ENCODE measurements at regions not wholly inside any gene's neighbourhood (a gene's known extent, or its start where the extent isn't known, plus 50 kb on each side); places are given as distances from the start of the nearest gene placed in this dataset.

DNA sequence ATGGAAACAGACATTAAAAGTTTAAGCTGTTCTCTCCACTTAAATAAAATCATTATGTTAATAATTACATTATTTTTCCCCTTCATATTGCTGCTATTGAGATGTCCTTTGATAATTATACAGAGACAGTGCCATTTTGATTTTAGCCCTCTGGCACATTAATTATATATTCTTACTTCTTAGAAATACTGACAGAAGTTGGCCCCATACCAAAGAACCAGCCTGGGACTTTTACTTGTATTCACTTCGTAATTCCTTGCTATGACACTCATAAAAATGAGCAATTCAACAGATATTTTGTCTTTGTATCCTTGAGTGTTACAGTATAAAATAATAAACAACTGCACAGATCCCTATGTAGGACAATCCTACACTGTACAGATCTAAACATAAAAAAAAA is 743.7 kb downstream of the TBC1D32 start:
- Histone ChIP-seq H4K20me1 (ENCODE audit: insufficient read depth) (no peaks in the 10 kb centered on the region), H2AFZ (ENCODE audit: low read depth, low read length) (no peak overlapping the region), H3F3A (ENCODE audit: insufficient read depth, low read length, poor library complexity, severe bottlenecking) (no peaks in the 10 kb centered on the region), H3K4me2 (ENCODE audit: low read length) (no peak overlapping the region), H3K36me3 (ENCODE audit: insufficient read depth, low read length) (no peaks in the 10 kb centered on the region), H3K9me3 (ENCODE audit: low read length) (no peaks in the 10 kb centered on the region), H3K27ac (ENCODE audit: low read length) (no peak overlapping the region), H3K27me3 (ENCODE audit: insufficient read depth, low read depth, low read length) (no peaks in the 10 kb centered on the region), H3K9ac (ENCODE audit: low read length) (no peak overlapping the region), H3K4me3 (ENCODE audit: low read length) (no peak overlapping the region), H3K79me2 (replicated peaks; ENCODE audit: insufficient read depth, low read length) (no peaks in the 10 kb centered on the region), H3K9me2 (ENCODE audit: insufficient read depth, low read length) (no peaks in the 10 kb centered on the region)
- TF ChIP-seq CTCF (IDR thresholded peaks at IDR 0.05; ENCODE audit: poor library complexity, severe bottlenecking) (no peak), EZH2 (IDR thresholded peaks at IDR 0.05; ENCODE audit: borderline replicate concordance, insufficient read depth, low read length, poor library complexity, severe bottlenecking) (no peak), MXI1 (conservative IDR thresholded peaks at IDR 0.05; ENCODE audit: poor library complexity, severe bottlenecking) (no peak), RAD21 (conservative IDR thresholded peaks at IDR 0.05) (no peak), TAF1 (IDR thresholded peaks at IDR 0.05; ENCODE audit: low read depth) (no peak), SMC3 (conservative IDR thresholded peaks at IDR 0.05; ENCODE audit: poor library complexity) (no peak), EP300 (conservative IDR thresholded peaks at IDR 0.05; ENCODE audit: poor library complexity, severe bottlenecking) (no peak), POLR2AphosphoS5 (IDR thresholded peaks at IDR 0.05) (no peak)
- TF ChIP-seq, protein P1, sequence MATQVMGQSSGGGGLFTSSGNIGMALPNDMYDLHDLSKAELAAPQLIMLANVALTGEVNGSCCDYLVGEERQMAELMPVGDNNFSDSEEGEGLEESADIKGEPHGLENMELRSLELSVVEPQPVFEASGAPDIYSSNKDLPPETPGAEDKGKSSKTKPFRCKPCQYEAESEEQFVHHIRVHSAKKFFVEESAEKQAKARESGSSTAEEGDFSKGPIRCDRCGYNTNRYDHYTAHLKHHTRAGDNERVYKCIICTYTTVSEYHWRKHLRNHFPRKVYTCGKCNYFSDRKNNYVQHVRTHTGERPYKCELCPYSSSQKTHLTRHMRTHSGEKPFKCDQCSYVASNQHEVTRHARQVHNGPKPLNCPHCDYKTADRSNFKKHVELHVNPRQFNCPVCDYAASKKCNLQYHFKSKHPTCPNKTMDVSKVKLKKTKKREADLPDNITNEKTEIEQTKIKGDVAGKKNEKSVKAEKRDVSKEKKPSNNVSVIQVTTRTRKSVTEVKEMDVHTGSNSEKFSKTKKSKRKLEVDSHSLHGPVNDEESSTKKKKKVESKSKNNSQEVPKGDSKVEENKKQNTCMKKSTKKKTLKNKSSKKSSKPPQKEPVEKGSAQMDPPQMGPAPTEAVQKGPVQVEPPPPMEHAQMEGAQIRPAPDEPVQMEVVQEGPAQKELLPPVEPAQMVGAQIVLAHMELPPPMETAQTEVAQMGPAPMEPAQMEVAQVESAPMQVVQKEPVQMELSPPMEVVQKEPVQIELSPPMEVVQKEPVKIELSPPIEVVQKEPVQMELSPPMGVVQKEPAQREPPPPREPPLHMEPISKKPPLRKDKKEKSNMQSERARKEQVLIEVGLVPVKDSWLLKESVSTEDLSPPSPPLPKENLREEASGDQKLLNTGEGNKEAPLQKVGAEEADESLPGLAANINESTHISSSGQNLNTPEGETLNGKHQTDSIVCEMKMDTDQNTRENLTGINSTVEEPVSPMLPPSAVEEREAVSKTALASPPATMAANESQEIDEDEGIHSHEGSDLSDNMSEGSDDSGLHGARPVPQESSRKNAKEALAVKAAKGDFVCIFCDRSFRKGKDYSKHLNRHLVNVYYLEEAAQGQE (IDR thresholded peaks at IDR 0.05; ENCODE audit: borderline replicate concordance): no peak

DNA sequence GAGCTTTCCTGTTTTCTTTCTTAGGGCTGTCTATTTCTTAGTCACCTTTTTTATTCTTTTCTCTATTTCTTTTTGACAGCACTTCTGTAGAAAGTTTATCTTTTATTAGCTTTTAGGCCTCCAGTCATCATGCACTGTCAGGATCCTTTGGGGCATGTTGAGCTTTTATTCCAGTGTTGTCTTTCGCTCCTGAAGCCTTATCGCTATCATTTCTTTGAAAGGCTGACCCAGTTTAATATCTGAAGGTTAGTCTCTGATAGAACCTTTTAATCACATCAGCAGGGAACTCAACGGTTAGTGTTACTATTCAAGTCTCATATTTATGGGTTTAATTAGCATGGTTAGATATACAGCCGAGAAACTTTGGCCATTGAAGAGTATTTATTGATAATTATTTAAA is 745.9 kb downstream of the TBC1D32 start:
- Histone ChIP-seq H3K27ac (ENCODE audit: low read length) (no peak overlapping the region), H3K79me2 (replicated peaks; ENCODE audit: insufficient read depth, low read length) (no peaks in the 10 kb centered on the region), H4K20me1 (ENCODE audit: insufficient read depth) (no peaks in the 10 kb centered on the region), H3F3A (ENCODE audit: insufficient read depth, low read length, poor library complexity, severe bottlenecking) (no peaks in the 10 kb centered on the region), H3K4me2 (ENCODE audit: low read length) (no peak overlapping the region), H3K4me3 (ENCODE audit: low read length) (no peak overlapping the region), H3K9me2 (ENCODE audit: insufficient read depth, low read length) (no peaks in the 10 kb centered on the region), H3K36me3 (ENCODE audit: insufficient read depth, low read length) (no peaks in the 10 kb centered on the region), H2AFZ (ENCODE audit: low read depth, low read length) (no peak overlapping the region), H3K9ac (ENCODE audit: low read length) (no peak overlapping the region), H3K27me3 (ENCODE audit: insufficient read depth, low read depth, low read length) (no peaks in the 10 kb centered on the region), H3K9me3 (ENCODE audit: low read length) (no peaks in the 10 kb centered on the region)
- TF ChIP-seq MXI1 (conservative IDR thresholded peaks at IDR 0.05; ENCODE audit: poor library complexity, severe bottlenecking) (no peak), TAF1 (IDR thresholded peaks at IDR 0.05; ENCODE audit: low read depth) (no peak), CTCF (IDR thresholded peaks at IDR 0.05; ENCODE audit: poor library complexity, severe bottlenecking) (no peak), POLR2AphosphoS5 (IDR thresholded peaks at IDR 0.05) (no peak), EP300 (conservative IDR thresholded peaks at IDR 0.05; ENCODE audit: poor library complexity, severe bottlenecking) (no peak), RAD21 (conservative IDR thresholded peaks at IDR 0.05) (no peak), EZH2 (IDR thresholded peaks at IDR 0.05; ENCODE audit: borderline replicate concordance, insufficient read depth, low read length, poor library complexity, severe bottlenecking) (no peak), SMC3 (conservative IDR thresholded peaks at IDR 0.05; ENCODE audit: poor library complexity) (no peak)
- TF ChIP-seq, protein P1 (IDR thresholded peaks at IDR 0.05; ENCODE audit: borderline replicate concordance): no peak

All from neural cell (in vitro differentiated cells).